Left lung (tissue), 4 donors: ENCODE measurements at regions not wholly inside any gene's neighbourhood (a gene's known extent, or its start where the extent isn't known, plus 50 kb on each side); places are given as distances from the start of the nearest gene placed in this dataset.

Source experiments
- ATAC-seq: fragments of 200-7000 bp; cut with Tn5 transposase; one replicate; pipeline ENCODE4 v1.9.1; 2020; ENCODE audit warnings: moderate library complexity
- DNase-seq, 4 donors: peaks; one replicate each; pipeline ENCODE4 v3.0.0-alpha.2; 2013 to 2020
- H3K27ac ChIP-seq, 2 donors: fragments of 200-600 bp; sonication (generic) in 1 of 2; one replicate each; pipeline versions ENCODE4 v1.5.0 to v1.8.0; 2020 to 2021
- H3K27me3 ChIP-seq, 2 donors: fragments of 200-600 bp; sonication (generic) in 1 of 2; one replicate each; pipeline versions ENCODE4 v1.5.0 to v1.8.0; 2020 to 2021
- H3K36me3 ChIP-seq, 2 donors: fragments of 200-600 bp; sonication (generic) in 1 of 2; one replicate each; pipeline versions ENCODE4 v1.5.0 to v1.8.0; 2020 to 2021
- H3K4me1 ChIP-seq, 2 donors: fragments of 200-600 bp; one replicate each; pipeline ENCODE4 v1.8.0; 2021
- H3K4me3 ChIP-seq, 2 donors: fragments of 200-600 bp; sonication (generic) in 1 of 2; one replicate each; pipeline versions ENCODE4 v1.5.0 to v1.8.0; 2020 to 2021; ENCODE audit warnings: mild to moderate bottlenecking in 1 of 2
- H3K9me3 ChIP-seq, 2 donors: fragments of 200-600 bp; sonication (generic) in 1 of 2; one replicate each; pipeline versions ENCODE4 v1.5.0 to v1.8.0; 2020 to 2021
- CTCF ChIP-seq, 2 donors: fragments of 200-600 bp; sonication (generic) in 1 of 2; IDR thresholded peaks; one replicate each; pipeline versions ENCODE4 v1.5.0 to v1.8.0; 2021; ENCODE audit warnings: antibody characterized with exemption in 2 of 2
- intact Hi-C, 2 donors: fragments of 100-400 bp; cut with DNase I; formaldehyde crosslinking; loops; one replicate each; pipeline versions ENCODE4 v1.11.2 to v1.14.2; 2022
- donor health status: DM: no; HTN: yes; CAD: no.
- donor health status: DM: no; HTN: no; CAD: no.

GRCh38 chr21:35244514-35244913 lies 195.4 kb upstream of the RUNX1 start:
- ATAC-seq (peak; percentile 46), DNase-seq (no peak)
- no peak overlapping the region for H3K27ac ChIP-seq
- intact Hi-C loops: no loop called here
- no peak overlapping the region for H3K4me3 ChIP-seq
- no peaks in the 10 kb centered on the region for H3K27me3 ChIP-seq
- H3K9me3 ChIP-seq: no peaks in the 10 kb centered on the region
- TF ChIP-seq CTCF (IDR thresholded peaks at IDR 0.05): no peak
- H3K4me1 ChIP-seq: no peaks in the 10 kb centered on the region
- H3K36me3 ChIP-seq: no peaks in the 10 kb centered on the region

GRCh38 chr21:35243171-35243570 lies 194.1 kb upstream of the RUNX1 start:
- Histone ChIP-seq H3K4me3 (no peak overlapping the region), H3K9me3 (no peaks in the 10 kb centered on the region), H3K27me3 (no peaks in the 10 kb centered on the region), H3K36me3 (no peaks in the 10 kb centered on the region), H3K27ac (no peak overlapping the region), H3K4me1 (no peaks in the 10 kb centered on the region)
- DNase-seq: no peak
- ATAC-seq: no peak
- no peak for TF ChIP-seq CTCF (IDR thresholded peaks at IDR 0.05)
- intact Hi-C loops: no loop called here

- no peaks in the 10 kb centered on the region for H3K27me3 ChIP-seq
- H3K36me3 ChIP-seq: no peaks in the 10 kb centered on the region
- TF ChIP-seq CTCF (IDR thresholded peaks at IDR 0.05): no peak
- ATAC-seq (no peak), DNase-seq (no peak)
- H3K4me3 ChIP-seq: no peak overlapping the region
- no peaks in the 10 kb centered on the region for H3K9me3 ChIP-seq
- no peak overlapping the region for H3K27ac ChIP-seq
- no peaks in the 10 kb centered on the region for H3K4me1 ChIP-seq
- intact Hi-C loops: no loop called here
Observed at GRCh38 chr21:35239811-35240219, 190.7 kb upstream of the RUNX1 start.

- intact Hi-C loops: no loop called here
Observed at GRCh38 chr21:35238119-35238518, 189.0 kb upstream of the RUNX1 start.

GRCh38 chr21:35237287-35237686 lies 188.2 kb upstream of the RUNX1 start:
- Histone ChIP-seq H3K9me3 (no peaks in the 10 kb centered on the region), H3K27ac (no peak overlapping the region), H3K4me1 (no peaks in the 10 kb centered on the region), H3K36me3 (no peaks in the 10 kb centered on the region), H3K4me3 (no peak overlapping the region), H3K27me3 (no peaks in the 10 kb centered on the region)
- ATAC-seq (no peak), DNase-seq (no peak)
- TF ChIP-seq CTCF (IDR thresholded peaks at IDR 0.05): no peak
- intact Hi-C loops: no loop called here

More at GRCh38 chr21:35238119-35238518, 189.0 kb upstream of the RUNX1 start:
- Histone ChIP-seq H3K36me3 (no peaks in the 10 kb centered on the region), H3K4me1 (no peaks in the 10 kb centered on the region), H3K4me3 (no peak overlapping the region), H3K9me3 (no peaks in the 10 kb centered on the region), H3K27me3 (no peaks in the 10 kb centered on the region), H3K27ac (no peak overlapping the region)
- no peak for DNase-seq
- no peak for ATAC-seq
- TF ChIP-seq CTCF (IDR thresholded peaks at IDR 0.05): no peak
